Fibroblast of the aortic adventitia (primary cell): ENCODE measurements at regions not wholly inside any gene's neighbourhood (a gene's known extent, or its start where the extent isn't known, plus 50 kb on each side); places are given as distances from the start of the nearest gene placed in this dataset.

Source experiments
- DNase-seq: peaks from one replicate; pipeline ENCODE4 v3.0.0-alpha.2; 2010; ENCODE audit warnings: low read depth
- H3K4me3 ChIP-seq: 2 replicates; pipeline ENCODE4 v1.5.1; 2011; ENCODE audit warnings: low read depth, mild to moderate bottlenecking, control low read depth, low read length, moderate library complexity
- TF ChIP-seq, protein P1 (sequence below): IDR thresholded peaks from 2 replicates; pipeline ENCODE4 v1.5.1; 2011; ENCODE audit warnings: mild to moderate bottlenecking, low read length, control low read depth, inconsistent platforms; ENCODE audit not compliant: insufficient read depth

GRCh38 chr2:236688563-236689392, 119.2 kb downstream of the ACKR3 start:
- TF ChIP-seq, protein P1, sequence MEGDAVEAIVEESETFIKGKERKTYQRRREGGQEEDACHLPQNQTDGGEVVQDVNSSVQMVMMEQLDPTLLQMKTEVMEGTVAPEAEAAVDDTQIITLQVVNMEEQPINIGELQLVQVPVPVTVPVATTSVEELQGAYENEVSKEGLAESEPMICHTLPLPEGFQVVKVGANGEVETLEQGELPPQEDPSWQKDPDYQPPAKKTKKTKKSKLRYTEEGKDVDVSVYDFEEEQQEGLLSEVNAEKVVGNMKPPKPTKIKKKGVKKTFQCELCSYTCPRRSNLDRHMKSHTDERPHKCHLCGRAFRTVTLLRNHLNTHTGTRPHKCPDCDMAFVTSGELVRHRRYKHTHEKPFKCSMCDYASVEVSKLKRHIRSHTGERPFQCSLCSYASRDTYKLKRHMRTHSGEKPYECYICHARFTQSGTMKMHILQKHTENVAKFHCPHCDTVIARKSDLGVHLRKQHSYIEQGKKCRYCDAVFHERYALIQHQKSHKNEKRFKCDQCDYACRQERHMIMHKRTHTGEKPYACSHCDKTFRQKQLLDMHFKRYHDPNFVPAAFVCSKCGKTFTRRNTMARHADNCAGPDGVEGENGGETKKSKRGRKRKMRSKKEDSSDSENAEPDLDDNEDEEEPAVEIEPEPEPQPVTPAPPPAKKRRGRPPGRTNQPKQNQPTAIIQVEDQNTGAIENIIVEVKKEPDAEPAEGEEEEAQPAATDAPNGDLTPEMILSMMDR = no peak
- no peak overlapping the region for H3K4me3 ChIP-seq
- no peak for DNase-seq

GRCh38 chr2:236689393-236689700, 119.7 kb downstream of the ACKR3 start:
- DNase-seq = no peak
- TF ChIP-seq, protein P1 = no peak
- H3K4me3 ChIP-seq = no peak overlapping the region

DNA sequence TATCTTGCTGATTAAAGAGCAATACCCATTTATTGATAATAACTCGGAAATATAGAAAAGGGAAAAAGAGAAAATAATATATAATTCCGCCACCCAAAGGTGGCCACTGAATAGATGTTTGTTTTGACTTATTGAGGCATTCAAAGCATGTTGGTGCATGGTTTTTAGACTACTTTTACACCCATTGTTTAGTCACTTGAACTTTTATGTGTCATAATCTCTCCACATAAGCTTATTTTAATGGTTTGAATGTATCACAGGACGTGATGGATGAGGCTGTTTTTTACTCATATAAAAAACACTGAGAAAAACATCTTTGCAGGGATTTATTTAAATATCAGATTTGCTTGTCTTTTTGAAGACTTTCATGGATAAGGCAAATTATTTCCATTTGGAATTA, 120.4 kb downstream of the ACKR3 start:
- peak; percentile 49 for DNase-seq
- TF ChIP-seq, protein P1 = no peak
- H3K4me3 ChIP-seq = no peak overlapping the region

DNA sequence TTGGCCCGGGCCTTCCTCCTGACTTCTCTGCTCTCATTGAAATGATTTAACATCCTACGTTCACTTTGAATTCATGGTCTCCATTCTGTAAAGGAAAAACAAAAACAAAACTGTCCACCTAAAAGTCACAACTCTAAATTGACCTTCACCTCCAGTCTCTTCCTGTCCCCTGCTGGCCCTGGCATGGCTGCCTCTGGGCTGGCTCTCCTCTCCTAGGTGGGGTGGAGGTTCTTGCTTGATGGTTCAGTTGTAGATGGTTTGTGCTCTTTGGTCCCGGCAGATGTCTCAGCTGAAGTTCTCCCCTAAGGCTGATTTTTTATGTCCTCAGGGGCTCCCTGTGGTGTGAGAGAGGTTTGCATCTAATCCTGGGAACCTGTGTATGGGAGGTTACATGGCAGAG, 121.1 kb downstream of the ACKR3 start:
- TF ChIP-seq, protein P1 = no peak
- H3K4me3 ChIP-seq = no peak overlapping the region
- DNase-seq = no peak

DNA sequence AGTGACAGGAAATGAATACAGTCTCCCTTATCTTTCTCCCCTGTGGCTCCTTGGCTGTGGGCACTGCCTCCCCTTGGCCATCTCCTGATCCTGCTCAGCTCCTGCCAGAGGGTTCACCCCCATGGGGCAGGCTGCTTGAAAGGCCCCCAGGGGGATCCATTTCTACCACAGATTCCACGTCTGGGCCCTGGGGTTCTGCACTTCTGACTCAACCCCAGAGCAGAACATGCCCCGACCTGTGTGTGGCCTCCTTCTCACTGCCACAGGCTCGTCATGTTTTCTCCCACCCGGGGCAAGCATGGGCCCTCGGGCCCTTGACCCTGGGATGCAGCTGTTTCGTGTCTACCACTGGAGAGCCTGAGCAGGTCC, 122.2 kb downstream of the ACKR3 start:
- no peak overlapping the region for H3K4me3 ChIP-seq
- DNase-seq = peak; percentile 37
- TF ChIP-seq, protein P1 = no peak

DNA sequence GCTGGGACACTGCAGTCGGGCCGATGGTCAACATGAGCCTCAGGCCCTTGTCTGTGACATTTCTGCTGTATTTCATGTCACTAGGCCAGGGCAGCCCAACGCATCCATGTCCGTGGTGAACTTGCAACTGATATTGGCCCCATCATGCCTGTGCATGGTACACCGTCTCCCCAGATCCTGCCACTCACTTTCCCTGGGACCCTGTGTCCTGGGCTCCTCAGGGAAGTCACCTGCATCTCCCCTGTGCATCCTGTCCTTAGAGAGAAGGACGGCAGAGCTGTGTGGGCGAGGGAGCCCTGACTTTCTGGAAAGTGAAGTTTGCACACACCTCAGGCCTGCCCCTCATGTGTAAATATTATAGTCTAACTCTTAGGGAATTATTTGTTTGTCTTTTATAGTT, 123.3 kb downstream of the ACKR3 start:
- TF ChIP-seq, protein P1 = no peak
- H3K4me3 ChIP-seq = no peak overlapping the region
- DNase-seq = no peak

GRCh38 chr2:236693531-236693930, 123.9 kb downstream of the ACKR3 start:
- H3K4me3 ChIP-seq = no peak overlapping the region
- TF ChIP-seq, protein P1 = no peak
- DNase-seq = no peak
